ENCODE measurements at regions not wholly inside any gene's neighbourhood (a gene's known extent, or its start where the extent isn't known, plus 50 kb on each side); places are given as distances from the start of the nearest gene placed in this dataset.
"Not testable (repeated sequence)": the region's sequence is repeated elsewhere in the genome, so short reads cannot be mapped to it uniquely, and the experiment has no call there.

DNA sequence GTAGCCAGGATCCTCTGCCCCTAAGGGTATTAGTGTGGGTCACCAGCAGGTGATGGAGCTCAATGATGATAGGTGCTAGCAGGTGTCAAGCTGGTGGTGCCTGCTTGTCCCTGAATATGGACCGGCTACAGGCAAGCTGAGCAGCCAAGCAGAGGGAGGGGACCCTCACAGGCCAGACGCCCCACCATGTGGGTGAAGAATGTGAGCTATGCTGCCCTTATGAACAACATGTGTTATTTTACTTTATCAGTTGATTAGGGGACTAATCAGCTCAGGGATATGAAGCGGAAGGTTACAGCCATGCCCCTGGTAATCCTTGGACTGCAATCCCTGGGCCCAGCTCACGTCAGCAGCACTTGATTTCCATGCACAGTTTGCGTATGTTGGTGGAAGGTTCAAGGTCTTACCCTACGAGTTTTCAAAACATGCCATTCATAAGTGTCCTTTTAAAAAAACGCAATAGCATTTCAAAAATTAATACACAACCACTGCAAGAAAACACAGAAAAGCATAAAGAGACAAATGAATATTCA, 106.0 kb downstream of the CDC7 start:
- no peak for DNase-seq

GRCh38 chr1:91607686-91608085, 107.0 kb downstream of the CDC7 start:
- not testable (repeated sequence) for DNase-seq

DNA sequence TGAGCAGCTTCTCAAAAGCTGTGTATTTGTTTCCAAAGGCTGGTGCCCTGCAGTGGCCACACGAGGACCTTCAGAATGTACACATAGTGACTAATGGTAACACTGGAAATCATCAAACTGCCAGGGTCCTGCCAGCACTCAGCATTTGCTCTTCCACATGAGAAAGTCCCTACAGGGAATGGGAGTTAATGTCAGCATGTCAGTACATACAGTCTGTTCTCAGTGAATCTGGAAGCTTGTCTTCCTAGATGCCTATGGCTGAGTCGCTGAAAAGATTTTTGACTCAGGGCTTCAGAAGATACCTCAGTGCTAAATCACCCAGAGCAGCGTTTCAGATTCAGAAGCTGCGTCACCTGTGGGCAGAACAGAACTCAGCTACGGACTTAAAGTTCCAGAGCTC, 108.2 kb downstream of the CDC7 start:
- DNase-seq: no peak

- no peak for DNase-seq
These were observed 108.9 kb downstream of the CDC7 start for GRCh38 chr1:91609551-91609950.

DNA sequence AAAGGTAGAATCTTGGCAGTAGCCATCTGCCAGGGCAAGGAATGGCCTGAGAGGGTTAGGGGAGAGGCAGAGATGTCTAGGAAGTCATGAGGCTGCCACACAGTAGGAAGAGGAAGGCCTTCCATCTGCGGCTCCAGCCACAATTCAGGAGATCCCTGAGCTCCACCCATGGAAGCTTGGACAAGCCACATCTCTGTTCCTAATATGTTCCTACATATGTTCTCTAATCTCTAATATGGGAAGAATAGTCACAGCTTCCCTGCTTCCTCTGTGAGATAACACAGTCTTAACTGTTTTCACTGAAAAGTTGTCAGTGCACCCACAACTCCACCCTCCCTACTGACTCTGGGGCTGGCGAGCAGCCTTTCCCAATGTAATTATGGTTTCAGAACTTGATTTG, 109.5 kb downstream of the CDC7 start:
- no peak for DNase-seq

- DNase-seq: no peak
These were observed 110.1 kb downstream of the CDC7 start for GRCh38 chr1:91610789-91611188.

GRCh38 chr1:91611483-91611917, 110.8 kb downstream of the CDC7 start:
- no peak for DNase-seq

- DNase-seq: no peak
These were observed 112.9 kb downstream of the CDC7 start for GRCh38 chr1:91613595-91613994.

GRCh38 chr1:91616712-91617111, 116.1 kb downstream of the CDC7 start:
- no peak for DNase-seq

DNA sequence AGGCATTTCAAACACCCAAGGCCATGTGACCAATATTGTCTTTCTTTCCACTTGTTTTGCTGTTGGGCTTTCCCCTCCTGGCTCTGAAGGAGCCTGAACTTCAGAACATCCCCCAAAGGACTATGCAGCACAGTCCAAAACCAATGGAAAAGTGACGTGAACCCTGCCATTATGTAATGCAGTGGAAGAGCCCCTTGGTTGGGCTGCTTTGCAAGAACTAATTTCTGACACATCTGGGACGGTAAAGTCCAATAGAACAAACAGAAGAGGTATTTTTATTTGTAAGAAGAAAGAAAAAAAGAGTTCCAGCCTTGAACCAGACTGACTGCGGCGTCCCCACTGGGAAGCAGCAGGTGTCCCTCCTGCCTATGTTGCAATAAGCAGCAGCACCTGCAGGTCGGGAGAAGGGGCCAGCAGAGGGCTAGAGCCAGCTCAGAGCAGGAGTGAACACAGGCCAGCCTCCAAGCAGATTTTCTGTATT, 116.7 kb downstream of the CDC7 start:
- DNase-seq: peak; percentile 41

- DNase-seq: no peak
These were observed 119.2 kb downstream of the CDC7 start for GRCh38 chr1:91619881-91620280.

GRCh38 chr1:91621360-91621759, 120.7 kb downstream of the CDC7 start:
- no peak for DNase-seq

DNA sequence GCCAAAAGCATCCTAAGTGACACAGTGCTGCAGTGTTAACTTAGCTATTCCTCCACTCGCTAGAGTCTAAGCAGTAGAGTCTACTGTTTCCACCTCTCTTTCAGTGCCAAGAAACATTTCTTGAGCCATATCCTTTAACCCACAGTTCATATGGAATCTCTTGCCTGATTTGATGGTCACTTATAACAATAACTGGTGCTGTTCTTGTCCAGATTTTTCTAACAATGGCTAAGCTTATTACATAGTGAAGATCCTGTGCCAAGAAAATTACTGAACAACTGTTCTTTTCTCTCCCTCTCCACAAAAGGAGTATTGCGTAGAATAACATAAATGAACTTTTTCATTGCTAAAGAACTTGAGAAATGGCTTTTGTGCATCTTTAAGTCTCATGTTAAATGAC, 121.3 kb downstream of the CDC7 start:
- no peak for DNase-seq

DNA sequence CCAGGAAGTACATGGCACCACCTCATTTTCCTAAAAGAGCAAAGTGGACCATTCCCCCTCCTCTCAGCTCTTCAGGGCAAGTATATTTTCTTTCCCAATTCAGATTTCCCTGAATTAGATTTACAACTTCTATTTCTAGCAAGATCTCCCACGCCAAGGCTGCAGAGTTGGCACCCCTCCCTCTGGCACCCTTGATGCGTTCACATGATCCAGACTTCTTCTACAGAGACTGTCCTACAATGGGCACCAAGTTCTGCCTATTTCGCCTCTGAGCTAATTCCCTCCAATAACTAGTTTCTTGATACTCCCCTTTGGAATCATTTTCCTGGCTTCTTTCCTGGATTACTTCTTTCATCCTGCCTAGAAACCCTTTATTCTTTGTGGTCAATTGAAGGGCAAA, 122.0 kb downstream of the CDC7 start:
- no peak for DNase-seq

DNA sequence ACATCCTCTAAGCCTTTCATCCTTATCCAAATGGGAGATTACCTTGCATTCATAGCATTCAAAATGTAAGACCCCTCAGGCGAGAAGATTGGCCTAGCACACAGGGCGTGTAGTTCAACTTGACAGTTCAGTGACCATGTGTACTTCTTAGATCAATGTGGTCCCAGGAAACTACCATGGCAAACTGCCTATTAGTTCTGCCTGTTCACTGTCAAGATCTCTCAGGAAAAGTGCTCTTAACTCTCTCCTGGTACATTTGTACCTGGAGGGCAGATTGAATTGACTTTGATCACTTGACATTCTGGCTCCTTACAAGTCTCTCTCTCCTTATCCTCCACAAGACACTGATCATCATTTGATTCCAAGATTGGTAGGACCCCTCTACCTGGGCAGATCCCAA, 122.4 kb downstream of the CDC7 start:
- DNase-seq: no peak

DNA sequence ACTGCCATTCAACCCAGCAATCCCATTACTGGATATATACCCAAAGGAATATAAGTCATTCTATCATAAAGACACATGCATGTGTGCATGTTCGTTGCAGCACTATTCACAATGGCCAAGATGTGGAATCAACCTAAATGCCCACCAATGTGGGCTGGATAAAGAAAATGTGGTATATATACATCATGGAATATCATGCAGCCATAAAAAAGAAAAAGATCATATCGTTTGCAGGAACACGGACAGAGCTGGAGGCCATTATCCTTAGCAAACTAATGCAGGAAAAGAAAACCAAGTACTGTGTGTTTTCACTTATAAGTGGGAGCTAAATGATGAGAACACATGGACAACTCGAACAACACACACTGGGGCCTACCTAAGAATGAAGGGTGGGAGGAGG, 123.7 kb downstream of the CDC7 start:
- DNase-seq: no peak

Data from NCI-H1092 (cell line).